Right lung (tissue), 2 donors: ENCODE measurements at regions not wholly inside any gene's neighbourhood (a gene's known extent, or its start where the extent isn't known, plus 50 kb on each side); places are given as distances from the start of the nearest gene placed in this dataset.
A peak's percentile ranks its signal among the peaks of the same experiment; 100 is the strongest.

Experiments
- DNase-seq, 2 donors: peaks; one replicate each; pipeline ENCODE4 v3.0.0-alpha.2; 2013

DNA sequence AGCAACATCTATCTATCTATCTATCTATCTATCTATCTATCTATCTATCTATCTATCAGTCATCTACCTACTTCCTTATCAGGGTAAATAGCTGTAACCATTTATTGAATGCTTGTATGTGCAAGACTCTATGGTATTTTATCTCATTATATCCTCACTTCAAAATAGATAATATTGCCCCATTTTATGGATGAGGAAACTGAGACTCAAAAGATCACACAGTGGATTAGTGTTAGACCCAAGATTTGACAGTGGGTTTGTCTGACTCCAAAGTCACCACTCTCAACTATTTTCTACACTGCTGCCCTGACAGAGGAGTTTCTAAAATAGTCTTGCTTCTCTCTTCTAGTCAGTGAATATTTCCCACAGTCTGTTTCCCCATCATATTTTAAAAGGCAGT lies 94.3 kb upstream of the NR3C1 start:
- no peak for DNase-seq

DNA sequence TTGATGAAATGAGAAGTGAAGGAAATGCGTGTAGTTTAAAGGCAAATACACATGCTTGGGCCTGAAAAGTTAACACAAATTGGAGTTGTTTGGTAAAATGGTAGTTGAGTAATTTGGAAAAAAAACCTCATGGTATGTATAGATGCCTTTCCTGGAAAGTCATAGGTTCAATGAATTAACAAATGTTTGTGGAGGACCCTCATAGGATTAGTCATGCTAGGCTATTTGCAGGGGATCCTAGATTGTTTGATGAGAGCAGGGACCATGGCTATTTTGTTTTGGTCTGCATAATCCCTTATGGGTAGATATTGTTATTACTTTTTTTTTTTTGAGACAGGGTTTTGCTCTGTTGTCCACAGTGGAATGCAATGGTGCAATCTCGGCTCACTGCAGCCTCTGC lies 93.5 kb upstream of the NR3C1 start:
- DNase-seq: no peak

DNA sequence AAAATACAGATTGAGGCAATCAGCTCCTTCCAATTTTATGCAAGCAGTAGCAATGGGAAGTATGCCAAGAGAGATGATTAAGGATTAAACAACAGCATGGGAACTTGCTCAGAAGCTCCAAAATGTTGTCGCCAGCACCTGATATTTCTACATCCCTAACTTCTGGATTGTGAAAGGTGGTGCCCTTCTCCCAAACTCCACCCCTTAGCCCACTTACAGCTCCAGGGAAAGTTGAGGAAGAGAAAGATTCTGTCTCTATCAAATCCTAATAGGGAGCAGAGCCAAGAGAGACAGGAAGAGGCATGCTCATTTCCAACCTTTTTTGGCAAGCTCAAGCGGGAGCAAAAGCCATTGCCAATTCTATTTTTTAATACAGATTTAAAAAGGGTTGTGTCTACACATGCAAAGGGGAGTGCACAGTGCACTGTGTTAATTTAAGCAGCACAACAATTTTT lies 92.4 kb upstream of the NR3C1 start:
- DNase-seq: peak; percentile 79 to 81

DNA sequence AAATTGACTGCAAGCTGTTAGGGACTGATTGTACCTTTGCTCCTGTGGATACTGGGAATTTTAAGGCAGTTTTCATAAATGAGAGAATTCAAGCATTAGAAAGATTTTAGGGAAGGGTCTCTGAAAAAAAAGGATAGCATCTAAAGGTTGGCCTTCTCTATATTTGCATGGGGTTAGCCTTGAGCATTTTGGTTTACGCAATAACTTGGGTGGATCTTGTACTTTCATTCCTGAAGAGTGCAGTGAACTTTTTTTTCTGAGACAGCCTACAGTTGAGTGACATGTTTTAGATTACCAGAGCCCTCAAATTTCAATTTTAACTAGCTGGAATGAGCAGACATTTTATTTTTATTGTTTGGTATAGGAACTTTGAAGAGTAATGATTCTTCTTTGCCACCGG lies 91.6 kb upstream of the NR3C1 start:
- no peak for DNase-seq

DNA sequence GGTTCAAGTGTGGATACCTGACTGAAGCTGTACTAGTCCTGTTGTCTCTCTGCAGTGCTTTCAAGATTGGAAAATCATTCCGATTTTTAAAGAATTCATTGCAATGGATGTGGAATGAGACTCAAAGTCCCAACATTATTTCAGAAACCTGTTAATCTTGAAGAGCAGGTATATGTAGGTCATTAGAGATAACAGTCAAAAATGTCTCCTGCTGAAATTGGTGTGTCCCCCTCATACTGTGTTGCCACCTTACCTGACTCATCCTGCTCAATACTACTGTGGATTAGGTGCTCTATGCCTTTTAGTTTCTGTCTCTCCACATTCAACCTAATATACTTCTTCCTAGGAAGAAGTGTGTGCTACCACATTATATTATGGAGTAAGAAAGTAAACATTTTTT lies 91.1 kb upstream of the NR3C1 start:
- DNase-seq: no peak

DNA sequence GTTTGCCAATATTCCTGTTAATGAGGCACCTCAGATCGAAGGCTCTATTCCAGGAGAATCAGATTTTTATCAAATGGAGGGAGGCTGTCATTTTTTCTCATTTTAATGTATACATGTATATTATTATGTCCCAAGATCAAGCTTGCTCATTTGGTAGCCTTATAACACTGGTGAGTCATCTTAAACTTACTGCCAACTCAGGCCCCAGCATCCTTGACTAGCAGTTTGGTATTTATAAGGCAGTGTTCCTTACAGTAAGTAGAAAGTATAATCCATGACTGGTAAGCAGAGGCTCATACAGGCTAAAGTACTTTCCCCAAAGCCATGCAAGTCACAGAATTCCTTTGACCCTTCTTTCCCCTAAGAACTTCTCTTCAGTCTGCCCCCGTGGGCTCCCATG lies 90.7 kb upstream of the NR3C1 start:
- no peak for DNase-seq

DNA sequence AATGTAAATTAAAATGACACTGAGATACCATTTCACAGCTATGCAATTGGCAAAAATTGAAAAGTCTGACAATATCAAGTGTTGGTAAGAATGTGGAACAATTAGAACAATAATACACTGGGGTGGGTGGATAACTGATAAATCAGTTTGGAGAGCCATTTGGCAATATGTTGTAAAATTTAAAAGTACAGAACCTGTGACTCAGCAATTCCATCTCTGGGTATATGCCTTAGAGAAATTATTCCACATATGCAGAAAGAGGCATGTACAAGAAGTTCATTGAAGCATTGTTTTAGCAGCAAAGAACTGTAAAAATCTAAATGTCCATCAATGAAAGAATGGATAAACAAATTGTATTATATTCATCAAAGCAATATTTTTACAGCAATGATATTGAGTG lies 89.3 kb upstream of the NR3C1 start:
- no peak for DNase-seq

DNA sequence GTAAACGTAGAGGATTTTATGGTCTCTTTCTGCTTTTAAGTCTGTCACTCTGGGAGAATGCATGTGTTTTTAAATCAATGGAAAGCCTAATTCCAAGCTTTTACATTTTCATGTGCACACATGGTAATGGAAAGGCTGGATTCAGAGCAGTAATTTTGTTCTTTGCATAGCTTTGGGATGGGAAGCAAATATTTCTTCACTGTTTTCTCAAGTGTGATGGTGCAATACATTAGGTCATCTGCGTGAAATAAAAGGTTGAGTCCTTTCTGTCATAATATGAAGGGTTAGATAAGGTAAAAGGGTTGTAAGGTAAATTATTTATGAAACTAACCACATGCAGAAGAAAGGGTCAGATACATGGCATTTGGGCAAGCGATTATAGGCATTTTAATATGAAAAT lies 88.2 kb upstream of the NR3C1 start:
- no peak for DNase-seq

DNA sequence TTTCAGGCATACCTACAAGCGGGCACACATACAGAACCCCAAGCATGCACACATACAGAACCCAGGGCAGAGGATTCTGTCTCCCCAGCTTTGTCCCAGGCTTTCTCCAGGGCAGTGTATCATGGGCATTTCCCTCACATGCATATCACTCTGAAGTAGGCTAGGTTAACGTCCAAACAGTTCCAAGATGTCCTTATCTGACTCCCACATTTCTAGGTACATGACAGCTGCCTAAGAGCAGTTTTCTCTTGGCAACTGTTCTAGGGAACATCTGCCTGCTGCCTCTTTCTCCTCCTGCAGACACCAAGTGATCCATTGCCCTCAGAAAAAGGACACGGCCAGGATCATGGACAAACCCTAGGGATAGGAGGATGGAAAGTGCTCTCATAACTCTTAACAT lies 84.9 kb upstream of the NR3C1 start:
- DNase-seq: no peak

DNA sequence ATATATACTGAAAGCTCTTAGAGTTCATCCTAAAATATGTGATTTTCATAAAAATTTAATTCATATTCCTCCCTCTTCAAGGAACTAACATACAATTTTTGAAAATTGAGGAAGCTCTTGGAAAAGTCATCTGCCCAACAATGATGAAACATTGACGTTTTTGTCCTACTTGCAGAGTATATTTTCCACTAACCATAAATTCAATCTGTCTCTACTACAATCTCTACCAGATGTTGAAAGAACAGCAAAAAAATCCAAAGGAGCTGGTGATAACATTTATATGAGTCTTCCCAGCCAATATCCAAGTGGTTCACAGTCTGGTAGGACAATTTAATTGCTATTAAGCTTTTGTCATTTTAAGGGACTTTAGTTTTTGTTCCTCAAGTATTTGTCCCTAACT lies 81.1 kb upstream of the NR3C1 start:
- no peak for DNase-seq

DNA sequence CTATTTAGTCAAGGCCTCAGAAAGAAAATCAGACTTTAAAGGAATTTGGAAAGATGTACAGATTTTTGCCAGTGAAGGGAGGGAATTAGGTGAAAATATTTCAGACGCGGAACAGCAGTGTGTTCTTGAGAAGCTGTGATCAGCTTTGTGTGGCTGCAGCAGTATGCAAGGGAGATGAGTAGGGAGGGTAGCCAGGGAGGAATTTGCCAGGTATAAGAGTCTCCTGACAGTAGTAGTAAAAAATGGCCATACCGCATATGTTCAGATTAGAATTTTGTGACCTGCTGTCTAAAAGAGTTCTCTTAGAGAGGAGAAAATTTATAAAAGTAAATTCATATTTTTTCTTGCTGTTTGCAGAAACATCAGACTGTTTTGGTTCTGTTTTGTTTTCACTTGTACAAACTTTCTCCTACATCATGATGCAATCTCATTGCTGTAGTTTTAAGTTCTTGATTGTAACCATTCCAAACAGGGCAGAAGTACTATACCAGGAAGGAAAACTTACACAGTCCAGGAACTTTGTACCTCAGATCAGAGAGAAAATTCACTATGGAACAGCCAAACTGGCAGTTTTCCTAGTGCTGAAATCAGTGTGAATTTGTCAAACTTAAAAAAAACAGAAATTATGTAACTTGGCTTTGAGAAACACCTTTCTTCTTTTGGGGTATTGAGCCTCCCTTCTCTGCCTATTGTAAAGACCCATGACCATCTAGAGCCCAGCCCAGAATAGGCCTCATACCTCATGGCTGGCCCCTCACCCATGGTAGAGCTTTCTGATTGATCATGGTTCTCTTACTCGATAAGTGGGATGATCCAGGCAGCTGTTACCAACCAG lies 78.4 kb upstream of the NR3C1 start:
- DNase-seq: no peak

DNA sequence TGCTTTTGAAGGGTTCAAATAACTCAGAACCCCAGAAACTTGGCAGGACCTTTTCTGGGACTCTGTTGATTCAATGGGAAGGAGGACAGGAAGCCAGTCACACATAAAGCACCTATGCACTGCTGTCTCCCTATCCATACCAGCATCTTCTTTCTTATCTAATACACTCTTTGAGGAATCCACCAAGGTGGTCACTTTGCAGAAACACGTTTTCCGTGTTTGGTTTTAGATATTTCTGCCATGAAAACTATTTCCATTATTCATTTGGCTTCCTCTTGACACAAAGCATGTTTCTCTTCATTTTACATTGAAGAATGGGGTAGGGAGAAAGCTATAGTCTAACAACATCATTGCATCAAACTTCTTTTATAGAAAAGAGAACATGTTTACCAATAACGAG lies 76.5 kb upstream of the NR3C1 start:
- no peak for DNase-seq

DNA sequence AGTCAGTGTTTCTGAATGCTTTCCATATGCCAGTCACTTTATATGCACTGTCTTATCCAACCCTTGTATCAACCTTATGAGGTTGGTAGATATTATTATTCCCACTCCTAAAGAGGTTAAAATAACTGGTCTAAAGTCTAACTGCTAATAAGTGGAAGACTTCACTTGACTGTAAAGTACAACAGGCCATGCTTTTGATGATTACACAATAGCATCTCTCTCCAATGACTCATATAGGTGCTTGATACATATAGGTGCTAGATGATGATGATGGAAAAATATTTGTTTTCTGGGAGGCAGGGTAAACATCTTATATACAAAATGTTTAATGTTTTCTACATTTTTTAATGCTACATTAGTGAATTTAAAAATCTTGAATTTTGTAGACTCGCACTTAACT lies 75.9 kb upstream of the NR3C1 start:
- DNase-seq: no peak

DNA sequence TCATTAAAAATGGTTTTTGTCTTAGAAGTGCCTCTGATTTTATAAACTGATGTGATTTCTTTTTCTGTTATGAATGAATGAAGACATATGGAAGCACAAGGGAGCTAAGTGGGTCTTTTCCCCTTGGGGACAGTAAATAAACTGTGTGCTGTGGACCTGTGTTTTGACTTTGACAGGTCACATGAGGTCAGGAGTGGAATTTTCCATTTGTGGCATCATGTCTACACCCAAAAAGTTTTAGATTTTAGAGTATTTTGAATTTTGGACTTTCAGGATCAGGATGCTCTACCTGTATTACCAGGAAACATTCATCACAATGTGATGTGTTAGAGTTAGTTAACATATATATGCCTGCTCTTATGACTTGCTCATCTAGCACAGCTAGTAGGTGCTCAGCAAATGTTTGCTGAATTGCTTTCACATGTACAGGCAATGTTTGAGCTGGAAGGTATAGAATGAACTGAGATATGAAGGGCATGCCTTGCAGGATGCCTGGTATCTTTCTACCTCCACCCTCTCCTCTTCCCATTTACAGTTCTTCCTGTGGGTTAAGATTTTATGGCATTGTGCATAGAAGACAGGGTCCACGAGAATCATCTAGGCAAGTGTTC lies 73.2 kb upstream of the NR3C1 start:
- DNase-seq: no peak

DNA sequence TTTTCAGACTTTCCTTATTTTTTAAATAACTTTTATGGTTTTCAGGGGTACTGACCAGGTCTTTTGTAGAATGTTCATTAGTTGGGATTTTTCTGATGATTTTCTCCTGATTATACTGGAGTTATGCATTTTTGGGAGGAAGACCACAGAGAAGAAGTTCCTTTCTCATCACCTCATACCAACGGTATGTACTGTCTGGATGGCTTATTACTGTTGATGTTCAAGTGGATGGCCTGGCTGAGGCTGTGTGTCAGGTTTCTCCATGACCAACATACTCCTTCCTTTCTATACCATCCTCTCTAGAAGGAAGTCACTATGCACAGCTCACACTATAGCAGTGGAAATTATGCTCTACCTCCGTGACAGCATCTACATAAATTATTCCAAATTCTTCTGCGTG lies 71.1 kb upstream of the NR3C1 start:
- no peak for DNase-seq

DNA sequence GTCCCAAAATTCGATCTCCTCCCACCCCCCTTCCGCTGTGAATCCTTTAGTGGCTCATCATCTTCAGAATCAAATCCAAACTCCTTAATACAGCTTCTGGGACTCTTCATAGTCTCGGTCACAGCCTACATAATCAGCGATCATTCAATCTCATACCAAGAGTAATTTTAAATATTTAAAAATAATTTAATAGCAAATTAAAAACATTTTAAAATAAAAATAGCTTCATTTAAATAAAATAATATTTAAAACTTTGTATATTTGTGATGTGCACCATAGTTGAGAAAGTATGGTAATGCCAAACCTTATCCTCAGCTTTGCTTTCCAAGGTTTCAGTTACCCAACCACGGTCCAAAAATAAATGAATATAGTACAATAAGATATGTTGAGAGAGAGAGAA lies 70.0 kb upstream of the NR3C1 start:
- no peak for DNase-seq

DNA sequence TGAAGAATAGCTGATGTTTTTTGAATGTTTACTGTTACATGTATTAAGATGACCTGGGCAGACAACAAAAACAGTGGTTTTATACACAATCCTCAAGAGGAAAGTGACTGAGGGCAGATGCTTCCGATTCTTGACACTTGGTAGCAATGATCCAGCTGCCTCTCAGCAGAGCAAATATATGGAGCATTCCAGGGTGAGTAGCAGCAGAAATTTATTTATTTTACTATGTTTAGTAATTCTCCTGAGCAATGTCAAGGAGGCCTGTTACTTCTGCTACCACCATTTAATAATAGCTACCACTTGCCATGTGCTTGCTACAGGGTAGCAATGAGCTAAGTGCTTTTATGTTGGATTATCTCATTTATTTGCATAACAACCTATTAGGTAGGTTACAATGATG lies 69.1 kb upstream of the NR3C1 start:
- DNase-seq: no peak

DNA sequence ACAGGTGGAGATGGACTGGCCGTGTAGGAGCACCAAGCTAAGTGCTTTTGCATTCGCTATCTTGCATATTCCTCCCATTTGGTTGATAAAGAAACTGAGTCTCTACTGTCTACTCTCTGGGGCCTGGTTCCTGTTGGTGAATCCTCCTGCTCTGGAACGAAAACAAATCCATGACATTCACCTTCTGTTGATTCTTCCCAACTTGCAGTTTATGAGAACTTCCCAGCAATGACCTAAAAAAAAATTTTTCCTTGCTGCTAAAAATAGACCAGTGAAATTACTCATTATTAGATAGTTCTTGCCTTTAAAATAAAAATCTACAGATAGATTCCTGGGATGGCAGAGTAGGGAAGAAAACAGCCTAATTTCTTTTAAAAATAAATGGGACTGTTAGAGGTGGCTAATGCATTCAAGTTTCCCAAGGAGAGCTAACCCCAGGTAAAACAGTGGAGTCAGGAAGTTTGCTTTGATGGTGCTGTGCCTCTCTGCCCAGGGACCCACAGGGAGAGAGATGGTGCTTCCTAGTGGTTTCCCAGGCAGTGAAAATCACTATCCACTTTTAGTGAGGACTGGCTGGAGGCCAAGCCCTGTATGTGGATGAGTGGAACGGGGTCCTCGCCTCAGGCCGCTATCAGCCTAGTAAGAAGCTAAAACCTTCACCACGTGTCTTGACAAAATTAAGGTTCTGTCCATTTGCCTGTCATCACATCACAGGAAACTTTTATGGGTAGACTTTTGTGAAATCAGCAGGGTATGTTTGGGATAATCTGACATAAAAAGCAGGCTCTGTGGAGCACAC lies 68.4 kb upstream of the NR3C1 start:
- no peak for DNase-seq

DNA sequence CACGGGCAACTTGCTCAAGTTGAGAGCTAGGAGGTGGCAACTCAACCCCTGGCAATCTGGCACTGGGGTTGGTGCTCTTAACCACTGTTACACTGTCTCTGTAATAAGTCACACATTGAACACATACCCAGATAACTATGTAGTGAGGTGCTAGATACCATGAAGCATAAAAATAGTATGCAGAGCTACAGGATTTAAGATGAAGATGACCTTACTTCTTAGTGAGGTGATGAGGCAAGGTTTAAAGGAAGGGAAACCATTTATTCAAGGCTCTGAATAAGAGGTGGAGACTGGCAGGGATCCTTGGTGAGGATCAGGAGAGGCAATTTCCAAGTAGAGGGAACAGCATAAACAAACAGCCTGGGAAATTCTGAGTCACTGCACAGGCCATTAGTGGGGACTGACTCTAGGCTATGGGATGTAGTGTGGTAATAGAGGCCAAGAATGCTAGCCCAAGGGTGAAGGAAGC lies 67.6 kb upstream of the NR3C1 start:
- no peak for DNase-seq

DNA sequence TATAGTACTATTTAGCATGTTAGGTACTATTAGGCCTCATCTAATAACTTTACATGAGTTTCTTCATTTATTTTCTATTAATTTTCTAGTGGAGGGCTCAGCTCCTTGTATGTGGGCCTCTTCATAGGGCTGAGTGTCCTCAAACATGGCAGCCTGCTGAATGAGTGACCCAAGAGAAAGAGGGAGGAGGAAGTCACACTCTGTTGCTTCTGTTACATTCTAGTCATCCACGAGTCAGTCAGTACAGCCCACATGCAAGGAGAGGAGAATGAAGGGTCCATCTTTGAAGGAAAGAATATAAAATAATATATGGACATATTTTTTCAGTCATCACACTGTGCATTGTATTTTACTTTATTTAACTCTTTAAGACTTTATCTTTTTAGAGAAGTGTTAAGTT lies 66.6 kb upstream of the NR3C1 start:
- no peak for DNase-seq

DNA sequence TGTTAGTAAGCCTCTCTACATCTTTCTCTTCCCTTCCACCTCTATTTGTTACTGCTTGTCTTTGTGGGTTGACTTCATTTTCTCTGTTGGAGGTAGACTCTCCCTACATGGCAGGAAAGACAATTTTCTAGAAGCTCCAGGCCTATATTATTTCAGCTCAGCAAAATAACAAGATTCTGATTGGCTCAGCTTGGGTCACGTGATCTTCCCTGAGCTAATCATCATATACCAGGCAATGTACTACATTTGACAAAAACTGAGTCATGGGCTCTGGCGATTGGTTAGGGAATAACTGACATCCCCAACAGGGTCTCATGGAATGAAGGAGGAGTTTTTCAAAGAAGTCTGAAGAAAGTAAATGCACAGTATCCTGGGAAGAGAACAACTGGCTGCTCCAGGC lies 65.6 kb upstream of the NR3C1 start:
- DNase-seq: no peak

DNA sequence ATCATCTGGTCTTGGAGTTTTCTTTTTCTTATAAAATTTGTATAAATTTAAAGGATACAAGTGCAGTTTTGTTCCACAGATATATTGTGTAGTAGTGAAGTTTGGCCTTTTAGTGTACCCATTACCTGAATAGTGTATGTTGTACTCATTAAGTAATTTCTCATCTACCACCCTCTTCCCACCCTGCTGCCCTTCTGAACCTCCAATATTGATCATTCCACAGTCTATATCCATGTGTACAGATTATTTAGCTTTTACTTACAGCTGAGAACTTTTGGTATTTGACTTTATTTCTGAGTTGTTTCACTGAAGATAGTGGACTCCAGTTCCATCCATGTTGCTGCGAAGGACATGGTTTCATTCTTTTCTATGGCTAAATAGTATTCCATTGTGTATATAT lies 63.1 kb upstream of the NR3C1 start:
- no peak for DNase-seq
